ENCODE measurements at regions not wholly inside any gene's neighbourhood (a gene's known extent, or its start where the extent isn't known, plus 50 kb on each side); places are given as distances from the start of the nearest gene placed in this dataset.

GRCh38 chr3:39000008-39000450 is 51.7 kb downstream of the SCN11A start:
- no peak for TF ChIP-seq POLR2A (IDR thresholded peaks at IDR 0.05; ENCODE audit: low read depth, low read length)
- FAIRE-seq (peak; percentile 91), DNase-seq (ENCODE audit: insufficient read length, low spot score) (no peak)

- no peak for TF ChIP-seq POLR2A (IDR thresholded peaks at IDR 0.05; ENCODE audit: low read depth, low read length)
- FAIRE-seq (no peak), DNase-seq (ENCODE audit: insufficient read length, low spot score) (no peak)
Observed at GRCh38 chr3:38998086-38998485, 53.7 kb downstream of the SCN11A start.

- no peak for DNase-seq (ENCODE audit: insufficient read length, low spot score)
- no peak for FAIRE-seq
- no peak for TF ChIP-seq POLR2A (IDR thresholded peaks at IDR 0.05; ENCODE audit: low read depth, low read length)
Observed at GRCh38 chr3:38996193-38996592, 55.6 kb downstream of the SCN11A start.

GRCh38 chr3:38994251-38994650 is 57.5 kb downstream of the SCN11A start:
- FAIRE-seq = no peak
- no peak for DNase-seq (ENCODE audit: insufficient read length, low spot score)
- no peak for TF ChIP-seq POLR2A (IDR thresholded peaks at IDR 0.05; ENCODE audit: low read depth, low read length)

GRCh38 chr3:38992117-38992760 is 59.5 kb downstream of the SCN11A start:
- TF ChIP-seq POLR2A (IDR thresholded peaks at IDR 0.05; ENCODE audit: low read depth, low read length) = no peak
- FAIRE-seq (no peak), DNase-seq (ENCODE audit: insufficient read length, low spot score) (peak; percentile 44)

GRCh38 chr3:38990621-38991020 is 61.1 kb downstream of the SCN11A start:
- no peak for FAIRE-seq
- TF ChIP-seq POLR2A (IDR thresholded peaks at IDR 0.05; ENCODE audit: low read depth, low read length) = no peak

GRCh38 chr3:38989917-38990510 is 61.7 kb downstream of the SCN11A start:
- no peak for DNase-seq (ENCODE audit: insufficient read length, low spot score)
- TF ChIP-seq POLR2A (IDR thresholded peaks at IDR 0.05; ENCODE audit: low read depth, low read length) = no peak
- FAIRE-seq = no peak

More at GRCh38 chr3:38990621-38991020, 61.1 kb downstream of the SCN11A start:
- no peak for DNase-seq (ENCODE audit: insufficient read length, low spot score)

- TF ChIP-seq POLR2A (IDR thresholded peaks at IDR 0.05; ENCODE audit: low read depth, low read length) = no peak
- FAIRE-seq = no peak
- no peak for DNase-seq (ENCODE audit: insufficient read length, low spot score)
Observed at GRCh38 chr3:38988955-38989354, 62.8 kb downstream of the SCN11A start.

GRCh38 chr3:38987456-38987855 is 64.3 kb downstream of the SCN11A start:
- FAIRE-seq (no peak), DNase-seq (ENCODE audit: insufficient read length, low spot score) (no peak)
- TF ChIP-seq POLR2A (IDR thresholded peaks at IDR 0.05; ENCODE audit: low read depth, low read length) = no peak

GRCh38 chr3:38986901-38987300 is 64.8 kb downstream of the SCN11A start:
- DNase-seq (ENCODE audit: insufficient read length, low spot score) (no peak), FAIRE-seq (no peak)
- TF ChIP-seq POLR2A (IDR thresholded peaks at IDR 0.05; ENCODE audit: low read depth, low read length) = no peak

- DNase-seq (ENCODE audit: insufficient read length, low spot score) (no peak), FAIRE-seq (no peak)
- TF ChIP-seq POLR2A (IDR thresholded peaks at IDR 0.05; ENCODE audit: low read depth, low read length) = no peak
Observed at GRCh38 chr3:38985981-38986380, 65.8 kb downstream of the SCN11A start.

GRCh38 chr3:38985581-38985980 is 66.2 kb downstream of the SCN11A start:
- TF ChIP-seq POLR2A (IDR thresholded peaks at IDR 0.05; ENCODE audit: low read depth, low read length) = no peak
- FAIRE-seq (no peak), DNase-seq (ENCODE audit: insufficient read length, low spot score) (no peak)

GRCh38 chr3:38984731-38985130 is 67.0 kb downstream of the SCN11A start:
- FAIRE-seq (no peak), DNase-seq (ENCODE audit: insufficient read length, low spot score) (no peak)
- no peak for TF ChIP-seq POLR2A (IDR thresholded peaks at IDR 0.05; ENCODE audit: low read depth, low read length)

GRCh38 chr3:38984110-38984509 is 67.6 kb downstream of the SCN11A start:
- FAIRE-seq = no peak
- no peak for TF ChIP-seq POLR2A (IDR thresholded peaks at IDR 0.05; ENCODE audit: low read depth, low read length)
- no peak for DNase-seq (ENCODE audit: insufficient read length, low spot score)

- no peak for TF ChIP-seq POLR2A (IDR thresholded peaks at IDR 0.05; ENCODE audit: low read depth, low read length)
- no peak for FAIRE-seq
- DNase-seq (ENCODE audit: insufficient read length, low spot score) = no peak
Observed at GRCh38 chr3:38980938-38981337, 70.8 kb downstream of the SCN11A start.

Measured in H54 (cell line).